GM23338 (cell line): ENCODE measurements at regions not wholly inside any gene's neighbourhood (a gene's known extent, or its start where the extent isn't known, plus 50 kb on each side); places are given as distances from the start of the nearest gene placed in this dataset.

ENCODE experiments used
- ATAC-seq: fragments of 200-7000 bp; cut with Tn5 transposase; 3 replicates; pipeline ENCODE4 v1.9.1; 2020
- DNase-seq: peaks from one replicate; pipeline ENCODE4 v3.0.0-alpha.2; 2015; ENCODE audit warnings: low spot score
- H2AFZ ChIP-seq: fragments of 200-600 bp; sonication (generic); 2 replicates; pipeline ENCODE4 v1.8.0; 2016; ENCODE audit warnings: antibody characterized with exemption, mild to moderate bottlenecking, moderate library complexity
- H3F3A ChIP-seq: fragments of 200-600 bp; sonication (generic); replicated peaks from 2 replicates; pipeline ENCODE4 v1.8.0; 2017; ENCODE audit warnings: antibody characterized with exemption, mixed run types, low read depth
- H3K27ac ChIP-seq: fragments of 200-600 bp; sonication (generic); 2 replicates; pipeline ENCODE4 v1.6.1; 2016; ENCODE audit warnings: low read depth
- H3K27me3 ChIP-seq: fragments of 200-600 bp; sonication (generic); 2 replicates; pipeline ENCODE4 v1.8.0; 2016; ENCODE audit warnings: mild to moderate bottlenecking, mixed run types, moderate library complexity; ENCODE audit not compliant: insufficient read depth
- H3K36me3 ChIP-seq: fragments of 200-600 bp; sonication (generic); 2 replicates; pipeline ENCODE4 v1.8.0; 2016; ENCODE audit warnings: mild to moderate bottlenecking; ENCODE audit not compliant: insufficient read depth
- H3K4me1 ChIP-seq: fragments of 200-600 bp; sonication (generic); 2 replicates; pipeline ENCODE4 v1.8.0; 2016; ENCODE audit warnings: mild to moderate bottlenecking, moderate library complexity; ENCODE audit not compliant: insufficient read depth
- H3K4me2 ChIP-seq: fragments of 200-600 bp; sonication (generic); 2 replicates; pipeline ENCODE4 v1.7.1; 2017; ENCODE audit warnings: mixed run types
- H3K4me3 ChIP-seq: fragments of 200-600 bp; sonication (generic); 2 replicates; pipeline ENCODE4 v1.6.1; 2016; ENCODE audit warnings: mixed run types
- H3K79me2 ChIP-seq: fragments of 200-600 bp; sonication (generic); replicated peaks from 2 replicates; pipeline ENCODE4 v1.8.0; 2017; ENCODE audit warnings: mild to moderate bottlenecking; ENCODE audit not compliant: insufficient read depth
- H3K9me2 ChIP-seq: fragments of 200-600 bp; sonication (generic); 2 replicates; pipeline ENCODE4 v1.8.0; 2017; ENCODE audit not compliant: insufficient read depth
- H4K20me1 ChIP-seq: fragments of 200-600 bp; sonication (generic); replicated peaks from 2 replicates; pipeline ENCODE4 v1.8.0; 2017; ENCODE audit warnings: mild to moderate bottlenecking; ENCODE audit not compliant: insufficient read depth
- H3K27ac Mint-ChIP-seq: 2 replicates; pipeline ENCODE4 v1.8.0; 2020; ENCODE audit warnings: inconsistent platforms, mild to moderate bottlenecking, moderate library complexity, mixed read lengths
- H3K27me3 Mint-ChIP-seq: 3 replicates; pipeline ENCODE4 v1.8.0; 2022; ENCODE audit warnings: low read depth, mild to moderate bottlenecking, moderate library complexity, mixed read lengths, inconsistent platforms; ENCODE audit not compliant: insufficient read depth, poor library complexity
- H3K36me3 Mint-ChIP-seq: 3 replicates; pipeline ENCODE4 v1.8.0; 2021; ENCODE audit warnings: low read depth, mild to moderate bottlenecking, inconsistent platforms, moderate library complexity, mixed read lengths
- H3K4me1 Mint-ChIP-seq: 3 replicates; pipeline ENCODE4 v1.8.0; 2020; ENCODE audit warnings: mild to moderate bottlenecking, inconsistent platforms, mixed read lengths
- H3K4me3 Mint-ChIP-seq: 3 replicates; pipeline ENCODE4 v1.8.0; 2021; ENCODE audit warnings: moderate library complexity, mild to moderate bottlenecking, inconsistent platforms, mixed read lengths
- H3K9me3 Mint-ChIP-seq: 3 replicates; pipeline ENCODE4 v1.8.0; 2020; ENCODE audit warnings: moderate library complexity, mild to moderate bottlenecking, inconsistent platforms, mixed read lengths
- ETS1 ChIP-seq: IDR thresholded peaks from 2 replicates; pipeline ENCODE4 v1.6.1; 2016; ENCODE audit warnings: antibody characterized with exemption
- EZH2 ChIP-seq: fragments of 200-600 bp; sonication (generic); IDR thresholded peaks from one replicate; pipeline ENCODE4 v1.8.0; 2017; ENCODE audit warnings: antibody characterized with exemption, mild to moderate bottlenecking, low read depth; ENCODE audit not compliant: unreplicated experiment
- JUNB ChIP-seq: IDR thresholded peaks from one replicate; pipeline ENCODE4 v1.6.1; 2016; ENCODE audit warnings: antibody characterized with exemption; ENCODE audit not compliant: unreplicated experiment
- NANOG ChIP-seq: IDR thresholded peaks from 2 replicates; pipeline ENCODE4 v1.6.1; 2016; ENCODE audit warnings: antibody characterized with exemption, borderline replicate concordance
- POLR2AphosphoS5 ChIP-seq: IDR thresholded peaks from 2 replicates; pipeline ENCODE4 v1.6.1; 2016; ENCODE audit warnings: antibody characterized with exemption, low read depth
- REST ChIP-seq: IDR thresholded peaks from one replicate; pipeline ENCODE4 v1.6.1; 2018; ENCODE audit warnings: antibody characterized with exemption; ENCODE audit not compliant: unreplicated experiment
- STAT1 ChIP-seq: IDR thresholded peaks from one replicate; pipeline ENCODE4 v1.6.1; 2016; ENCODE audit warnings: antibody characterized with exemption; ENCODE audit not compliant: unreplicated experiment
- ZNF462 ChIP-seq: fragments of 250-450 bp; sonication (Bioruptor Pico); IDR thresholded peaks from 2 replicates; pipeline ENCODE4 v1.5.0; 2020; ENCODE audit warnings: mild to moderate bottlenecking, moderate library complexity

GRCh38 chr10:33016988-33017387, 59.0 kb upstream of the ITGB1 start (continued):
- TF ChIP-seq EZH2: no peak
- TF ChIP-seq NANOG: no peak
- no peak for TF ChIP-seq ZNF462 (CRISPR knock-in tag)
- TF ChIP-seq STAT1: no peak

- Mint-ChIP-seq H3K9me3 (no peaks in the 10 kb centered on the region; the same call in 2 of the 3 replicates), H3K36me3 (no peaks in the 10 kb centered on the region), H3K4me1 (peaks cover 7% of the 10 kb centered on the region), H3K27ac (no peak overlapping the region), H3K27me3 (no peaks in the 10 kb centered on the region), H3K4me3 (no peak overlapping the region)
- Histone ChIP-seq H3F3A (no peaks in the 10 kb centered on the region), H3K27me3 (no peaks in the 10 kb centered on the region), H3K4me3 (no peak overlapping the region), H3K79me2 (no peaks in the 10 kb centered on the region), H3K36me3 (no peaks in the 10 kb centered on the region), H3K9me2 (no peaks in the 10 kb centered on the region; the same call in 1 of the 2 replicates), H4K20me1 (no peaks in the 10 kb centered on the region), H3K4me1 (peaks cover 6% of the 10 kb centered on the region), H3K4me2 (no peak overlapping the region), H3K27ac (no peak overlapping the region), H2AFZ (peak overlapping the region; percentile 74; the same call in 1 of the 2 replicates)
- DNase-seq (no peak), ATAC-seq (no peak)
- no peak for TF ChIP-seq REST
- no peak for TF ChIP-seq JUNB
- TF ChIP-seq POLR2AphosphoS5: no peak
- no peak for TF ChIP-seq EZH2
- no peak for TF ChIP-seq ETS1
Measured at GRCh38 chr10:33015761-33016547, 57.9 kb upstream of the ITGB1 start.
